ENCODE measurements at regions not wholly inside any gene's neighbourhood (a gene's known extent, or its start where the extent isn't known, plus 50 kb on each side); places are given as distances from the start of the nearest gene placed in this dataset.
"Not testable (repeated sequence)": the region's sequence is repeated elsewhere in the genome, so short reads cannot be mapped to it uniquely, and the experiment has no call there.

- Mint-ChIP-seq H3K9me3 (no peaks in the 10 kb centered on the region; the same call in 1 of the 2 replicates), H3K27me3 (ENCODE audit: insufficient read depth) (no peaks in the 10 kb centered on the region), H3K36me3 (ENCODE audit: low read depth) (no peaks in the 10 kb centered on the region), H3K4me1 (ENCODE audit: low read depth) (peaks cover 28% of the 10 kb centered on the region; the same call in 1 of the 2 replicates), H3K4me3 (no peak overlapping the region), H3K27ac (no peak overlapping the region)
- TF ChIP-seq, protein P1, sequence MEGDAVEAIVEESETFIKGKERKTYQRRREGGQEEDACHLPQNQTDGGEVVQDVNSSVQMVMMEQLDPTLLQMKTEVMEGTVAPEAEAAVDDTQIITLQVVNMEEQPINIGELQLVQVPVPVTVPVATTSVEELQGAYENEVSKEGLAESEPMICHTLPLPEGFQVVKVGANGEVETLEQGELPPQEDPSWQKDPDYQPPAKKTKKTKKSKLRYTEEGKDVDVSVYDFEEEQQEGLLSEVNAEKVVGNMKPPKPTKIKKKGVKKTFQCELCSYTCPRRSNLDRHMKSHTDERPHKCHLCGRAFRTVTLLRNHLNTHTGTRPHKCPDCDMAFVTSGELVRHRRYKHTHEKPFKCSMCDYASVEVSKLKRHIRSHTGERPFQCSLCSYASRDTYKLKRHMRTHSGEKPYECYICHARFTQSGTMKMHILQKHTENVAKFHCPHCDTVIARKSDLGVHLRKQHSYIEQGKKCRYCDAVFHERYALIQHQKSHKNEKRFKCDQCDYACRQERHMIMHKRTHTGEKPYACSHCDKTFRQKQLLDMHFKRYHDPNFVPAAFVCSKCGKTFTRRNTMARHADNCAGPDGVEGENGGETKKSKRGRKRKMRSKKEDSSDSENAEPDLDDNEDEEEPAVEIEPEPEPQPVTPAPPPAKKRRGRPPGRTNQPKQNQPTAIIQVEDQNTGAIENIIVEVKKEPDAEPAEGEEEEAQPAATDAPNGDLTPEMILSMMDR (IDR thresholded peaks at IDR 0.05), result no peak
- no peak for DNase-seq
Observed at GRCh38 chr4:130074096-130074495, 978.1 kb downstream of the C4orf33 start.

DNA sequence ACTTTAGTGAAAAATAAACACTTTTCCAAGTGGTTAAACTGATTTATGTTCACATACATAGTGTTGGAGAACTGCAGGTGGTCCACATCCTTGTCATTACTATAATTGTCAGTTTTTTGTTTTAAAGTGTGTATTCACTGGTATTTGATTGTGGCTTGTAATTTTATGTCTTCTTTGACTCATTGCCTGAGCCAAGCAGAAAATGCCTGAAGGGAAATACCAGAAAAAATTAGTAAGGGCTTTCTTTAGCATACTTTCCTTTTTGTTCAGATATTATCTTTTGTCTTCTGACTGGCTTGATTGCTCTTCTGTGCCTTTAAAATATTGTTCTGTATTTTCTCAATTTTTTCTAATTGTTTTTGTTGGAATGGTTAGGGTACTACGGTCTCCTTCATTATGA is 981.3 kb downstream of the C4orf33 start:
- TF ChIP-seq, protein P1 (IDR thresholded peaks at IDR 0.05), result no peak
- peak; percentile 77 for DNase-seq
- no peaks in the 10 kb centered on the region; the same call in 1 of the 2 replicates for H3K9me3 Mint-ChIP-seq
- H3K27ac Mint-ChIP-seq, result peak overlapping the region; percentile 63; the same call in 1 of the 2 replicates
- H3K4me3 Mint-ChIP-seq, result peak overlapping the region; percentile 4; the same call in 1 of the 2 replicates
- H3K4me1 Mint-ChIP-seq (ENCODE audit: low read depth), result peaks cover 28% of the 10 kb centered on the region; the same call in 1 of the 2 replicates
- H3K27me3 Mint-ChIP-seq (ENCODE audit: insufficient read depth), result peaks cover 3% of the 10 kb centered on the region; the same call in 1 of the 2 replicates
- no peaks in the 10 kb centered on the region for H3K36me3 Mint-ChIP-seq (ENCODE audit: low read depth)

DNA sequence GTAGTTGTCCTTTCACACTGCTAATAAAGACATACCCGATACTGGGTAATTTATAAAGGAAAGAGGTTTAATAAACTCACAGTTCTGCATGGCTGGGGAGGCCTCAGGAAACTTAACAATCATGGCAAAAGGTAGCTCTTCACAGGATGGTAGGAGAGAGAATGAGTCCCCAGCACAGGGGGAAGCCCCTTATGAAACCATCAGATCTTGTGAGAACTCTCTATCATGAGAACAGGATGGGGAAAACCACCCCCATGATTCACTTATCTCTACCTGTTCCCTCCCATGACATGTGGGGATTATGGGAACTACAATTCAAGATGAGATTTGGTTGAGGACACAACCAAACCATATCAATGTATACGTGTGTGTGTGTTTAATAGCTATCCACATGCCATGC is 983.1 kb downstream of the C4orf33 start:
- H3K4me1 Mint-ChIP-seq (ENCODE audit: low read depth), result peaks cover 28% of the 10 kb centered on the region; the same call in 1 of the 2 replicates
- not testable (repeated sequence) for DNase-seq; H3K27me3 Mint-ChIP-seq (ENCODE audit: insufficient read depth); H3K4me3 Mint-ChIP-seq; H3K9me3 Mint-ChIP-seq; H3K36me3 Mint-ChIP-seq (ENCODE audit: low read depth); H3K27ac Mint-ChIP-seq

DNA sequence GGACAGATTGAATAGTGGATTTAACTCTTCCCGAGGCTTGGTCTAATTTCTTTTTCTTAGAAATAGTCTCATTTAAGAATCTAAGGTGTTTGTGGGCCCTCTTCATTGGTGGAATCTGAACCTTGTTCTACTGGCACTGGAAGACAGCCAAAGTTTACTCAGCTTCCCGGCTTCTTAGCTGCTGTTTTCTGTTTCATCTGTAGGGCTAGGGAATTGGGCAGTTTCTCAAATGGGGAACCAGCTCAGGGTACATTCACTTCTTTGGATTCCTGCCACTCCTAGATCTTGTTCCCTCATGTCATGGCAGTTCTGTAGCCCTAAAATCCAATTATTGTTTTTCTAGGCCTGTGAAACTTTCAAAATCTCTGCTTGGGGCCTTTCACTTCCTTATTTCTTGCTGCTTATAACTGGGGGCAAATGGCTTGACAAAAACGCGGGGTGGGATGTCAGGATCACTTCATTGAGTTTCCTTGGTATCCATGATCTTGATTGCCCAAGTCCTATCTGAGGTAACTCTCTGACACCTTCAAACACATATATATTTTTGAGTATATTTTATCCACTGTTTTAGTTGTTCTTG is 985.0 kb downstream of the C4orf33 start:
- DNase-seq, result no peak
- H3K9me3 Mint-ChIP-seq, result no peaks in the 10 kb centered on the region; the same call in 1 of the 2 replicates
- peaks cover 24% of the 10 kb centered on the region; the same call in 1 of the 2 replicates for H3K4me1 Mint-ChIP-seq (ENCODE audit: low read depth)
- no peaks in the 10 kb centered on the region for H3K36me3 Mint-ChIP-seq (ENCODE audit: low read depth)
- TF ChIP-seq, protein P1 (IDR thresholded peaks at IDR 0.05), result no peak
- no peak overlapping the region for H3K27ac Mint-ChIP-seq
- no peak overlapping the region for H3K4me3 Mint-ChIP-seq
- peaks cover 3% of the 10 kb centered on the region; the same call in 1 of the 2 replicates for H3K27me3 Mint-ChIP-seq (ENCODE audit: insufficient read depth)

DNA sequence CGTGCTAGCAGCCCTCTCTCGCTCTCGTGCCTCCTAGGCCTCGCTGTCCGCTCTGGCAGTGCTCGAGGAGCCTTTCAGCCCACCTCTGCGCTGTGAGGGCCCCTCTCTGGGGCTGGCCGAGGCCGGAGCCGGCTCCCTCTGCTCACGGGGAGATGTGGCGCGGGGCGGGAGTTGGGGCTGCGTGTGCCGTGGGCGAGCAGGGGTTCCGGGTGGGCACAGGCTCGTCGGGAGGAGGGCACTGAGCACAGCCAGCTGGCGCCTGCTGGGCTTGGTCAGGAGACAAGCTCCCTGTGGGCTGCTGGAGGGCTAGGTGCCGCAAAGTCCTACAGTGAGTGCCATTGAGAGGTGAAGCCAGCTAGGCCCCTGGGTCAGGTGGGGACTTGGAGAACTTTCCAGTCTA is 994.5 kb downstream of the C4orf33 start:
- Mint-ChIP-seq H3K9me3 (peaks cover 4% of the 10 kb centered on the region; the same call in 1 of the 2 replicates), H3K27me3 (ENCODE audit: insufficient read depth) (no peaks in the 10 kb centered on the region), H3K4me1 (ENCODE audit: low read depth) (peaks cover 17% of the 10 kb centered on the region; the same call in 1 of the 2 replicates), H3K4me3 (no peak overlapping the region), H3K27ac (no peak overlapping the region), H3K36me3 (ENCODE audit: low read depth) (no peaks in the 10 kb centered on the region)
- TF ChIP-seq, protein P1 (IDR thresholded peaks at IDR 0.05), result no peak
- DNase-seq, result no peak

DNA sequence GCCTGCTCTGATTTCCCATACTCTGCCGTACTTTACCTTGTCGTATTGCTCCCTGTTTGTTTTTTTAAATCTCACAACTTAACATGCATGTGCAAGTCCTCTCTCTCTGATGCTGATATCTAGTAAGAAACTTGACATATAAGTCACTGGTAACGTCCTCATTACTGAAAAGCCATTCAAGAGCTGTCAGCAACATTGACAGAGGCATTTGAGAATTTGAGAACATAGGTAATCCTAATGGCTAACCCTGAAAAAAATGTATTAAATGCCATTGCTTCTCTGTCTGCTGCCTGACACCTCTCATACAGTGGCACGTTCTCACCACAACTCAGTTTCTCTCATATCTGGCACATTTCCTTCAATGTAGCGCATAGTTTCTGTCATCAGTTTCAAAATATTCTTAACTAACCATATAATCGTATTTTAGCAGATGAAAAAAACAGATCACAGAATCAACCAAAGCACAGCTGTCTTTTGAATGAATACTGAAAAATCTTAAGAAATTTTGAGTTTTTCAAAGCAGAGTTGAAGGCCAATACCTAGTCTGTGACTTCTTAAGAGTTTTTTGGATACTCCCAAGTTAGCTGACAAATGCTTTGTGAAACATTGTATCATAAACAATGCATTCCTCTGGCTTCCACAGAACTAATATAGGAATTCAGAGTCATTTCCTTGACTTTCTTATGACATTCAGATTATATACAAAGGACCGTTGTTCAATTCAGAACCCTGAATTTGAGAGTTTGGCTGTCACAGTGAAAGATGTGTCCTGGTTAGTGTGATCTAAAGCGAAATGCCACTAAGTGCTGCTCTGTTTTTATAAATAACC is 996.4 kb downstream of the C4orf33 start:
- TF ChIP-seq, protein P1 (IDR thresholded peaks at IDR 0.05), result no peak
- DNase-seq, result no peak
- H3K4me3 Mint-ChIP-seq, result no peak overlapping the region
- H3K4me1 Mint-ChIP-seq (ENCODE audit: low read depth), result peaks cover 17% of the 10 kb centered on the region; the same call in 1 of the 2 replicates
- no peaks in the 10 kb centered on the region for H3K27me3 Mint-ChIP-seq (ENCODE audit: insufficient read depth)
- peaks cover 4% of the 10 kb centered on the region; the same call in 1 of the 2 replicates for H3K9me3 Mint-ChIP-seq
- H3K36me3 Mint-ChIP-seq (ENCODE audit: low read depth), result no peaks in the 10 kb centered on the region
- peak overlapping the region; percentile 7; the same call in 1 of the 2 replicates for H3K27ac Mint-ChIP-seq
